Right atrium auricular region (tissue), 2 donors: ENCODE measurements at regions not wholly inside any gene's neighbourhood (a gene's known extent, or its start where the extent isn't known, plus 50 kb on each side); places are given as distances from the start of the nearest gene placed in this dataset.

Source experiments
- DNase-seq: peaks from one replicate; pipeline ENCODE4 v3.0.0-alpha.2; 2019; ENCODE audit warnings: low spot score
- H3K27ac ChIP-seq, 2 donors: fragments of 200-600 bp; sonication (generic); 1 replicate in 1 of 2; 2 replicates in 1 of 2; pipeline ENCODE4 v1.5.1; 2016 to 2019
- H3K27me3 ChIP-seq, 2 donors: fragments of 200-600 bp; sonication (generic); one replicate each; pipeline versions ENCODE4 v1.5.1 to v1.6.0; 2017 to 2019
- H3K36me3 ChIP-seq: fragments of 200-600 bp; sonication (generic); one replicate; pipeline ENCODE4 v1.5.1; 2016
- H3K4me1 ChIP-seq, 2 donors: fragments of 200-600 bp; sonication (generic); one replicate each; pipeline versions ENCODE4 v1.5.1 to v1.6.0; 2017 to 2019
- H3K4me3 ChIP-seq, 2 donors: fragments of 200-600 bp; sonication (generic); 1 replicate in 1 of 2; 2 replicates in 1 of 2; pipeline ENCODE4 v1.5.1; 2017 to 2019; ENCODE audit warnings: mild to moderate bottlenecking in 1 of 2, moderate library complexity in 1 of 2
- H3K9me3 ChIP-seq, 2 donors: fragments of 200-600 bp; sonication (generic); one replicate each; pipeline ENCODE4 v1.5.1; 2019
- TF ChIP-seq, protein P1 (sequence below), 2 donors: fragments of 200-600 bp; sonication (generic); IDR thresholded peaks; one replicate each; pipeline ENCODE4 v1.5.1; 2019; ENCODE audit warnings: antibody characterized with exemption in 2 of 2

DNA sequence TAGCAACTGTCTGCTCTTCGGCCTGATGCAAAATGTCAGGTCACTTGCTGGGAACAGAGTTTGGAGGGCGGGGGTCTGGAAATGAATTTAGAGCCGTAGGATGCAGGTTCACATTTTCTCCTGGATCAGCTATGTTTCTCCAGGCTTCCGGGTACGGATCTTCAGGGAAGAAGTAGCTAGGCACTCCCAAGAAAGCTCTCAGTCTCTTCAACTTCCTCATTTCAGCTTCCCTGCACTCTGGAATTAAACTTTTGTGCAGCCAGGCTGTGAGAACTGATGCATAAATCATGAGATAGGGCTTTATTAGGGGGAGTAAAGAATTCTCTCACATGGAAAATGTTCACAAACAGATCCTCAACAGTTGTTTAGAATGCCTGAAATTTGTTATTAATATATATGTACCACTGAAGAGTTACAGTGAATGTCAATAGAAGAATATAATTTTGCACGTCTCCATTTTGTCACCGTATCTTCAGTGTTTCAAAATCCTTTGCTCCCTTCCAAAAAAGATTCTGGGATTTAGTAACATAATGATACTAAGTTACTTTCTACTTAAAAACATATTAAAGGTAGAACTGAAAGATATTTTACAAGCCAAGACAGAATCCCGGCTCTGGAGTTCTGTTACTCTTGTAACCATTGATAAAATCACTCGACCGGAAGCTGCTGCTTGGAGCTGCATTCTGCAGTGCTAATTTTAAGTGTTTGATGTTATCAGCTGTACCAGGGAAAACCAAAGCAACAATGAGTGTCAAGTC is 178.5 kb upstream of the P2RY1 start:
- TF ChIP-seq, protein P1, sequence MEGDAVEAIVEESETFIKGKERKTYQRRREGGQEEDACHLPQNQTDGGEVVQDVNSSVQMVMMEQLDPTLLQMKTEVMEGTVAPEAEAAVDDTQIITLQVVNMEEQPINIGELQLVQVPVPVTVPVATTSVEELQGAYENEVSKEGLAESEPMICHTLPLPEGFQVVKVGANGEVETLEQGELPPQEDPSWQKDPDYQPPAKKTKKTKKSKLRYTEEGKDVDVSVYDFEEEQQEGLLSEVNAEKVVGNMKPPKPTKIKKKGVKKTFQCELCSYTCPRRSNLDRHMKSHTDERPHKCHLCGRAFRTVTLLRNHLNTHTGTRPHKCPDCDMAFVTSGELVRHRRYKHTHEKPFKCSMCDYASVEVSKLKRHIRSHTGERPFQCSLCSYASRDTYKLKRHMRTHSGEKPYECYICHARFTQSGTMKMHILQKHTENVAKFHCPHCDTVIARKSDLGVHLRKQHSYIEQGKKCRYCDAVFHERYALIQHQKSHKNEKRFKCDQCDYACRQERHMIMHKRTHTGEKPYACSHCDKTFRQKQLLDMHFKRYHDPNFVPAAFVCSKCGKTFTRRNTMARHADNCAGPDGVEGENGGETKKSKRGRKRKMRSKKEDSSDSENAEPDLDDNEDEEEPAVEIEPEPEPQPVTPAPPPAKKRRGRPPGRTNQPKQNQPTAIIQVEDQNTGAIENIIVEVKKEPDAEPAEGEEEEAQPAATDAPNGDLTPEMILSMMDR (IDR thresholded peaks at IDR 0.05) = no peak
- DNase-seq = no peak
- Histone ChIP-seq H3K27ac (no peak overlapping the region), H3K9me3 (no peaks in the 10 kb centered on the region), H3K4me1 (peaks cover 0 to 13% of the 10 kb centered on the region in 2 donors), H3K27me3 (no peaks in the 10 kb centered on the region), H3K4me3 (no peak overlapping the region), H3K36me3 (no peaks in the 10 kb centered on the region)

DNA sequence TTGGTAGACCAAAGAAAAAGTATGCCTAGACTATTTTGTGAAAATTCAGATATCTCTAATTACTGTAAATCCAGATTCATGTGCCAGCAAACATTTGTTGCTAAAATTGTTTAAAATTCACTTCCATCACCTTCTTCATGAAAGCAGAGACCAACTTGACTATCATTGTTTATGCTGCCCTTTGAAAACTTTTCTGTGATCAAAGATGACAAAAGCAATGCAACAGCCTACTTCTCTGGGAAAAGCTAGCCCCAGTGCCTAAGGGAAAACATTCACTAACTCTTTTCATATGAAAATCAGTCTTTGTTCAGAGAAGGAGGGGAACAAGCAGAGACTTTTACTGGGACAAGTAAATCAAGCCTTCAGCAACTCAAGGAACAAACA is 178.0 kb upstream of the P2RY1 start:
- Histone ChIP-seq H3K4me3 (no peak overlapping the region), H3K27me3 (no peaks in the 10 kb centered on the region), H3K4me1 (peaks cover 0 to 13% of the 10 kb centered on the region in 2 donors), H3K36me3 (no peaks in the 10 kb centered on the region), H3K9me3 (no peaks in the 10 kb centered on the region), H3K27ac (no peak overlapping the region)
- no peak for DNase-seq
- TF ChIP-seq, protein P1 (IDR thresholded peaks at IDR 0.05) = no peak

DNA sequence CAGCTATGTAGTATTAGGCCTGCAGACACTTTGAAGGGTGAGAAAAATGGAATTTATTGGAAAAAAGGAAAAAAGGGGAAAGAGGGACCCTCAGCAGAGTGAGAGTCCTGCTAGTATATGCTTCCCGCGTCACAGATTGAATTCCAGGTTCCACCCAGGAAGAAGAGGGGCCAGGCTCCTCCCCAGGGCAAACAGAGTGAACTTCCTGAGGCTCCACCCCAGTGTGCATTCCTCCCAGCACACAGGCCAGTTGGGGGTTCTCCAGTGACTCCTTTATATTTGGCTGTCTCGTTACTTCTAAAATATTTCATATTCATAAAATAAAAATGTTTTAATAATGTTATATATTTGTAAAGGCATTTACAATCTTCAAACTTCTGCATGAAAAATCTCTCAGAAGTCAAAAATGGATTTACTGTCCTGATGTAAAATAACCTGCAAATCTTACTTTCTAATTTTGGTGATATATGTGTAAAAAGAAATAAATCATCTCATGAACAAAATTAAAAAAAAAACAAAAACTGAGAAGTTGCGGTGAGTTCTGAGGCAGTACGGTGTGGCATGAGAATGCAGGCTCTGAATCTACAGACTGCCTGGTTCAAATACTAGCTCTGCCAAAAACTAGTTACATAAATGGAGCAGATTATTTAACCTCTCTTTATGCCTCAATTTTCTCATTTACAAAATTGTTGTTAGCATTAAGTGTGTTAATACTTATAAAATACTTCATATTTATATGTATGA is 175.8 kb upstream of the P2RY1 start:
- Histone ChIP-seq H3K9me3 (no peaks in the 10 kb centered on the region), H3K27ac (no peak overlapping the region), H3K27me3 (no peaks in the 10 kb centered on the region), H3K4me1 (peaks cover 0 to 13% of the 10 kb centered on the region in 2 donors), H3K4me3 (no peak overlapping the region), H3K36me3 (no peaks in the 10 kb centered on the region)
- TF ChIP-seq, protein P1 (IDR thresholded peaks at IDR 0.05) = no peak
- DNase-seq = no peak

DNA sequence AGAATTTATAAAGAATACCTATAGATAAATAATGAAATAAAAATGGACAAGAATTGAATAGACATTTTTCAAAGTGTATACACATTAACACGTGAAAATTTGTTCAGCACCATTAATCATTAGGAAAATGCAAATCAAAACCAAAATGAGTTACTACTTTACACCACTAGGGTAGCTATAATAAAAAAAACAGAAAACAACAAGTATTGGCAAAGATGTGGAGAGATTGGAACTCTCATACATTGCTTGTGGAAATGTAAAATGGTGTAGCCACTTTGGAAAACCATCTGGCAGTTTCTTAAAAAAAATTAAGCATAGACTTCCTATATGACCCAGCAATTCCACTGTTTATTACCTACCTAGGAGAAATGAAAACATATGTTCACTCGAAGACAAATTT is 172.8 kb upstream of the P2RY1 start:
- DNase-seq = no peak
- TF ChIP-seq, protein P1 (IDR thresholded peaks at IDR 0.05) = peak in 1 of 2 donors; percentile 25
- Histone ChIP-seq H3K9me3 (no peaks in the 10 kb centered on the region), H3K27me3 (no peaks in the 10 kb centered on the region), H3K36me3 (no peaks in the 10 kb centered on the region), H3K4me3 (no peak overlapping the region), H3K4me1 (peaks cover 0 to 1% of the 10 kb centered on the region in 2 donors), H3K27ac (no peak overlapping the region)

DNA sequence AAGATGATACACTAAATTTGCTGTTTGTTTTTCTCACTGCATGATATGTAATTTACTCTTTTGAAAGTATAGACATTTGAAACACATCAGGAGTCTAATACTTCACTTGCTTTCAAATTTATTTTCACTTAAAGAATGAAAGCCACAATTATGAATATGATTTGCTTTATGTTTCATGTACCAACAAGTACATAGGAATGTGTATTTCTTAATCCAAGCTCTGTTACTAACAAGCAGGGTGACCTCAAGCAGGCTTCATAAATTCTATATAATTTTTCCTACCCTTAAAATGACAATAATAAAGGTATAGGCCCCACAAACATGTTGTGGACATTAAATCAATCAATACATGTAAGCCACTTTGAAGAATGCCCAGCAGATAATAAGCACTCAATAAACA is 170.2 kb upstream of the P2RY1 start:
- no peaks in the 10 kb centered on the region for H3K27me3 ChIP-seq
- H3K36me3 ChIP-seq = no peaks in the 10 kb centered on the region
- no peaks in the 10 kb centered on the region for H3K4me1 ChIP-seq
- TF ChIP-seq, protein P1 (IDR thresholded peaks at IDR 0.05) = no peak
- no peak for DNase-seq
- H3K9me3 ChIP-seq = no peaks in the 10 kb centered on the region
- H3K4me3 ChIP-seq = no peak overlapping the region
- H3K27ac ChIP-seq = no peak overlapping the region
